Colonic mucosa (tissue), 4 donors: ENCODE measurements at regions not wholly inside any gene's neighbourhood (a gene's known extent, or its start where the extent isn't known, plus 50 kb on each side); places are given as distances from the start of the nearest gene placed in this dataset.

Source experiments
- DNase-seq: peaks from one replicate; pipeline ENCODE4 v3.0.0-alpha.2; 2020
- H3K27ac ChIP-seq: fragments of 200-600 bp; one replicate; pipeline ENCODE4 v1.8.0; 2021
- H3K27me3 ChIP-seq: fragments of 200-600 bp; one replicate; pipeline ENCODE4 v1.8.0; 2021
- H3K36me3 ChIP-seq: fragments of 200-600 bp; one replicate; pipeline ENCODE4 v1.8.0; 2021
- H3K4me1 ChIP-seq: fragments of 200-600 bp; one replicate; pipeline ENCODE4 v1.8.0; 2021; ENCODE audit warnings: mild to moderate bottlenecking
- H3K4me3 ChIP-seq: fragments of 200-600 bp; one replicate; pipeline ENCODE4 v1.8.0; 2021
- H3K9ac ChIP-seq, 2 donors: one replicate each; pipeline ENCODE4 v1.7.0; 2013; ENCODE audit warnings: control low read depth in 2 of 2, low read depth in 2 of 2, low read length in 2 of 2
- H3K9me3 ChIP-seq: fragments of 200-600 bp; one replicate; pipeline ENCODE4 v1.8.0; 2021
- intact Hi-C: fragments of 100-400 bp; cut with DNase I; formaldehyde crosslinking; loops from one replicate; pipeline ENCODE4 v1.14.1; 2022
- TF ChIP-seq, protein P1 (sequence below): fragments of 200-600 bp; IDR thresholded peaks from one replicate; pipeline ENCODE4 v1.8.0; 2022; ENCODE audit warnings: antibody characterized with exemption, mild to moderate bottlenecking
- donor health status: healthy.
- donor health status: DM: no; HTN: no; CAD: no.
- donor health status: DM: no; HTN: no; CAD: no.

DNA sequence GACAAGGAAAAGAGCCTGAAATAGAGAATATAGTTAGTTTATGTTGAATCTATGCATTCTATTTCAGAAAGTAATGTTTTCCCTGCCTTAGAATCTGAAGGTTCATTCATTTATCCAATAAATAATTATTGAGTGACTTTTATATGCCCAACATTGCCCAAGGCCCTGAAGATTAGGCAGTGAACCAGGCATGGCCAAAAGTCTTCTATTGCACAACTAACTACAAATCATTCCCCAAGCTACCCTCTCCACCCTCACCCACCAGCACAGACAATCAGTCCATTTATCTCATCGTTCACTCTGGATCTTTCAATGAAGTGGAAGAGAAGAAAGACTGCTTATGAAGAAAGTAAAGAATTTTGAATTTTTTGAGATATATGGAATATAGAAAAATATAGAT, 268.4 kb downstream of the PLK2 start:
- H3K9ac ChIP-seq, result no peak overlapping the region
- H3K4me1 ChIP-seq, result no peaks in the 10 kb centered on the region
- H3K27ac ChIP-seq, result no peak overlapping the region
- no peaks in the 10 kb centered on the region for H3K36me3 ChIP-seq
- H3K9me3 ChIP-seq, result no peaks in the 10 kb centered on the region
- TF ChIP-seq, protein P1, sequence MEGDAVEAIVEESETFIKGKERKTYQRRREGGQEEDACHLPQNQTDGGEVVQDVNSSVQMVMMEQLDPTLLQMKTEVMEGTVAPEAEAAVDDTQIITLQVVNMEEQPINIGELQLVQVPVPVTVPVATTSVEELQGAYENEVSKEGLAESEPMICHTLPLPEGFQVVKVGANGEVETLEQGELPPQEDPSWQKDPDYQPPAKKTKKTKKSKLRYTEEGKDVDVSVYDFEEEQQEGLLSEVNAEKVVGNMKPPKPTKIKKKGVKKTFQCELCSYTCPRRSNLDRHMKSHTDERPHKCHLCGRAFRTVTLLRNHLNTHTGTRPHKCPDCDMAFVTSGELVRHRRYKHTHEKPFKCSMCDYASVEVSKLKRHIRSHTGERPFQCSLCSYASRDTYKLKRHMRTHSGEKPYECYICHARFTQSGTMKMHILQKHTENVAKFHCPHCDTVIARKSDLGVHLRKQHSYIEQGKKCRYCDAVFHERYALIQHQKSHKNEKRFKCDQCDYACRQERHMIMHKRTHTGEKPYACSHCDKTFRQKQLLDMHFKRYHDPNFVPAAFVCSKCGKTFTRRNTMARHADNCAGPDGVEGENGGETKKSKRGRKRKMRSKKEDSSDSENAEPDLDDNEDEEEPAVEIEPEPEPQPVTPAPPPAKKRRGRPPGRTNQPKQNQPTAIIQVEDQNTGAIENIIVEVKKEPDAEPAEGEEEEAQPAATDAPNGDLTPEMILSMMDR, result no peak
- no peak overlapping the region for H3K4me3 ChIP-seq
- H3K27me3 ChIP-seq, result no peaks in the 10 kb centered on the region
- intact Hi-C loops, result no loop called here
- DNase-seq, result no peak

DNA sequence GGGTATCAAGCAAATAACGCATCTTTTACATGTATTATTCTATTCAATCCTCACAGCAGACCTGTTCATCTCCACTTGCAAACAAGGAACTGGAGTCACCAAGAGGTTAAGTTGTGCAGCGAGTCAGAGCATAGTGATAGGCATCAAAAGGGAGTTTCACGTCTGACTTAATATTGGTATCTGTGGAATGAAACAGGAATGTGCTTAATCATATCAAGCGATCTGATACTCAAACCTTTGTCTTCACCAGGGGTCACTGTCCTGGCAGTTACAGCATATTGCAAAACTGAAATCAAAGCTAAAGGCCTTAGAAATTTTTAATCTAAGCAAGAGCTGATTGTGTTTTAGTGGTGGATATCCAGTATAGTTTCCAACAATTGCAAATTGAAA, 271.6 kb downstream of the PLK2 start:
- Histone ChIP-seq H3K27ac (no peak overlapping the region), H3K36me3 (no peaks in the 10 kb centered on the region), H3K4me3 (no peak overlapping the region), H3K4me1 (no peaks in the 10 kb centered on the region), H3K9me3 (no peaks in the 10 kb centered on the region), H3K9ac (no peak overlapping the region), H3K27me3 (no peaks in the 10 kb centered on the region)
- DNase-seq, result no peak
- intact Hi-C loops, result no loop called here
- TF ChIP-seq, protein P1, result no peak

DNA sequence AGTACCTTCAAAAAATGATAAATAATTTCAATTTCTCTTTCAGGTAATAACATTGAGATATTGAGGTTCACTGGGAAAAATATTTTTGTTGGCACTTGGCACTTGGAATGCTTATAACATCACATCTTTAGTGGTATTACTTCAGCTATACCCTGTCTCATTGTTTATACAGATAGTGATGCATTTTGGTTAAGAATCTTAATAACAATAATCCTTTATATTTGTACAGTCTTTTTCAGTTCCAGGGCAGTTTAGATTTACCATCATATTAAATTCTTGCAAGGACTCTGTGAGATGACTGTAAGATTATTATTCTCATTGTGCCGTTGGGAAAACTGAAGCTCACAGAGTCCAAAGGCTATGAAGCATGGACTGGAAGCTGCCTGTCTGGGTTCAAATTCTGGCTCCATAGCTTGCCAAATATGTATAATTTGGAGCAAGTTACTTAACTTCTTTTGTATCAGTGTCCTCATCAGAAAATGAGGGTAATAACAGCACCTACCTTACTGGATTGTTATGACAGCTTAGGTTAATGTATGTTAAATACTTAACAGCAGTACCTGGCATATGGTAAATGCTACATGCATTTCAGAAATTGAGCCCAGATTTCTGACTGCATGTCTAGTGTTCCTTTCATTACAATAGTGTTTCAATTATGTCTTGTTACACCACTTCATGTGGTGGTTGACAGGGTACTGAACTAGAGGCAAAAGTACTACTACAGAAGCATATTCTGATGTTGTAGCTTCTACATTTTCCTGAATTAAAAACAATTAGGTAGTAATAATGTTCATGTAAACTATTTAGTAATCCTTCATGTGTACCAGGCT, 272.2 kb downstream of the PLK2 start:
- intact Hi-C loops, result no loop called here
- no peaks in the 10 kb centered on the region for H3K4me1 ChIP-seq

DNA sequence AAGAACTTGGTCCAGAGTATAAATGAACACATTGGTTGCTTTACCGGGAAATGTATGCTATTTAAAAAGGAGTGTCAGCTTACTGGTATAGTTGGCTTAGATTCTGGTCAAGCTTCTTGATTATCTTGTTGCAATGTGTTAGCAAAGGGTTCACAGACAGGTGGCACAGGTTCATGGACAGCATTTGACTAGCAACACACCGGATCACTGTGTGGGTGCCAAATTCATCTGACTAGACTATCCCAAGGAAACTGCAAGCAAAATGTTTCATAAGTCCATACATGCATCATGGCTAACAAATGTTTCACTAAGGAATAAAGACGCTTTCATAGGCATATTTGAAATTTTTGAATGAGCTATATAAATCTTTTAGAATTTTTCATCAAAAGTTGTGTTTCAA, 274.1 kb downstream of the PLK2 start:
- no peak overlapping the region for H3K27ac ChIP-seq
- intact Hi-C loops, result no loop called here
- H3K4me1 ChIP-seq, result no peaks in the 10 kb centered on the region
- no peak overlapping the region for H3K9ac ChIP-seq
- no peaks in the 10 kb centered on the region for H3K27me3 ChIP-seq
- H3K9me3 ChIP-seq, result no peaks in the 10 kb centered on the region
- no peak overlapping the region for H3K4me3 ChIP-seq
- TF ChIP-seq, protein P1, result no peak
- DNase-seq, result no peak
- no peaks in the 10 kb centered on the region for H3K36me3 ChIP-seq

More for the DNA sequence above, 272.2 kb downstream of the PLK2 start:
- TF ChIP-seq, protein P1, result no peak
- Histone ChIP-seq H3K4me3 (no peak overlapping the region), H3K27ac (no peak overlapping the region), H3K27me3 (no peaks in the 10 kb centered on the region), H3K9me3 (no peaks in the 10 kb centered on the region), H3K36me3 (no peaks in the 10 kb centered on the region), H3K9ac (no peak overlapping the region)
- no peak for DNase-seq

DNA sequence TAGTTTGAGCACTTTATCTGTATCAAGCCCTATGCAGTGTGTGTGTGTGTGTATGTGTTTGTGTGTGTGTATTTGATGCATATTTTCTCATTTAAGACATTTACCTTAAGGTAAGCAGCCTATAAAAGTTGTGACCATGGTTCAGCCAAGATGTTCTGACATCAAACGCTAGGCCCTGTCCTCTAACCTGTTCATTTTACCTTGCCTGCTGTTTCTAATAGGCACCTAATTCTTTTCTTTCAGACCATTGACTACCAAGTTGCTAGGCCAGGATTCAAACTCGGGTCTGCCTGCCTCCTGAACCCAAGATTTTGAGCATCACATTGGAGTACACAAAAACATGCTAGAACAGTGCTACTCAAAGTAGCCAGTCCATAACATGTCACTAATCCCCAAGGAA, 274.5 kb downstream of the PLK2 start:
- Histone ChIP-seq H3K4me1 (no peaks in the 10 kb centered on the region), H3K27ac (no peak overlapping the region), H3K4me3 (no peak overlapping the region), H3K27me3 (no peaks in the 10 kb centered on the region), H3K36me3 (no peaks in the 10 kb centered on the region), H3K9me3 (no peaks in the 10 kb centered on the region), H3K9ac (no peak overlapping the region)
- intact Hi-C loops, result no loop called here
- TF ChIP-seq, protein P1, result no peak
- no peak for DNase-seq
